ENCODE measurements at regions not wholly inside any gene's neighbourhood (a gene's known extent, or its start where the extent isn't known, plus 50 kb on each side); places are given as distances from the start of the nearest gene placed in this dataset.

DNA sequence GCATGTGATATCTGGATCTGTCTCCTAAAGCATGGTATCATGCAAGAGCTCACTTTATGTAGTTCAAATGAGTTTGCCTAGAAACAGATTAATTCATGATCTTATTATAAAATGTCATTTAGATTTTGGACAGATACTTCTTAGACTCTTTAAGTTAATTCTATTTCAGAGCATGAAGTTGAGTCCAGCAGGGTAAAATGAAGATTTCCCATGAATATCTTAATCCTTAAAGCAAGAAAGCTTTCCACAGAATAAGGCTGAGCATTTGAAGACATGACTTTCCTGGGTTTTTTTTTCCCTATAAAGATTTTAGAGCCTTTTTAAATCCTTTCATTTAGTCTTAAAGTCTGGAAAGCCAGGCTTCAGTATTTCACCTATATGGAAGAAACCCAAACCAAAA, 556.0 kb upstream of the GJE1 start (continued):
- TF ChIP-seq, protein P1, sequence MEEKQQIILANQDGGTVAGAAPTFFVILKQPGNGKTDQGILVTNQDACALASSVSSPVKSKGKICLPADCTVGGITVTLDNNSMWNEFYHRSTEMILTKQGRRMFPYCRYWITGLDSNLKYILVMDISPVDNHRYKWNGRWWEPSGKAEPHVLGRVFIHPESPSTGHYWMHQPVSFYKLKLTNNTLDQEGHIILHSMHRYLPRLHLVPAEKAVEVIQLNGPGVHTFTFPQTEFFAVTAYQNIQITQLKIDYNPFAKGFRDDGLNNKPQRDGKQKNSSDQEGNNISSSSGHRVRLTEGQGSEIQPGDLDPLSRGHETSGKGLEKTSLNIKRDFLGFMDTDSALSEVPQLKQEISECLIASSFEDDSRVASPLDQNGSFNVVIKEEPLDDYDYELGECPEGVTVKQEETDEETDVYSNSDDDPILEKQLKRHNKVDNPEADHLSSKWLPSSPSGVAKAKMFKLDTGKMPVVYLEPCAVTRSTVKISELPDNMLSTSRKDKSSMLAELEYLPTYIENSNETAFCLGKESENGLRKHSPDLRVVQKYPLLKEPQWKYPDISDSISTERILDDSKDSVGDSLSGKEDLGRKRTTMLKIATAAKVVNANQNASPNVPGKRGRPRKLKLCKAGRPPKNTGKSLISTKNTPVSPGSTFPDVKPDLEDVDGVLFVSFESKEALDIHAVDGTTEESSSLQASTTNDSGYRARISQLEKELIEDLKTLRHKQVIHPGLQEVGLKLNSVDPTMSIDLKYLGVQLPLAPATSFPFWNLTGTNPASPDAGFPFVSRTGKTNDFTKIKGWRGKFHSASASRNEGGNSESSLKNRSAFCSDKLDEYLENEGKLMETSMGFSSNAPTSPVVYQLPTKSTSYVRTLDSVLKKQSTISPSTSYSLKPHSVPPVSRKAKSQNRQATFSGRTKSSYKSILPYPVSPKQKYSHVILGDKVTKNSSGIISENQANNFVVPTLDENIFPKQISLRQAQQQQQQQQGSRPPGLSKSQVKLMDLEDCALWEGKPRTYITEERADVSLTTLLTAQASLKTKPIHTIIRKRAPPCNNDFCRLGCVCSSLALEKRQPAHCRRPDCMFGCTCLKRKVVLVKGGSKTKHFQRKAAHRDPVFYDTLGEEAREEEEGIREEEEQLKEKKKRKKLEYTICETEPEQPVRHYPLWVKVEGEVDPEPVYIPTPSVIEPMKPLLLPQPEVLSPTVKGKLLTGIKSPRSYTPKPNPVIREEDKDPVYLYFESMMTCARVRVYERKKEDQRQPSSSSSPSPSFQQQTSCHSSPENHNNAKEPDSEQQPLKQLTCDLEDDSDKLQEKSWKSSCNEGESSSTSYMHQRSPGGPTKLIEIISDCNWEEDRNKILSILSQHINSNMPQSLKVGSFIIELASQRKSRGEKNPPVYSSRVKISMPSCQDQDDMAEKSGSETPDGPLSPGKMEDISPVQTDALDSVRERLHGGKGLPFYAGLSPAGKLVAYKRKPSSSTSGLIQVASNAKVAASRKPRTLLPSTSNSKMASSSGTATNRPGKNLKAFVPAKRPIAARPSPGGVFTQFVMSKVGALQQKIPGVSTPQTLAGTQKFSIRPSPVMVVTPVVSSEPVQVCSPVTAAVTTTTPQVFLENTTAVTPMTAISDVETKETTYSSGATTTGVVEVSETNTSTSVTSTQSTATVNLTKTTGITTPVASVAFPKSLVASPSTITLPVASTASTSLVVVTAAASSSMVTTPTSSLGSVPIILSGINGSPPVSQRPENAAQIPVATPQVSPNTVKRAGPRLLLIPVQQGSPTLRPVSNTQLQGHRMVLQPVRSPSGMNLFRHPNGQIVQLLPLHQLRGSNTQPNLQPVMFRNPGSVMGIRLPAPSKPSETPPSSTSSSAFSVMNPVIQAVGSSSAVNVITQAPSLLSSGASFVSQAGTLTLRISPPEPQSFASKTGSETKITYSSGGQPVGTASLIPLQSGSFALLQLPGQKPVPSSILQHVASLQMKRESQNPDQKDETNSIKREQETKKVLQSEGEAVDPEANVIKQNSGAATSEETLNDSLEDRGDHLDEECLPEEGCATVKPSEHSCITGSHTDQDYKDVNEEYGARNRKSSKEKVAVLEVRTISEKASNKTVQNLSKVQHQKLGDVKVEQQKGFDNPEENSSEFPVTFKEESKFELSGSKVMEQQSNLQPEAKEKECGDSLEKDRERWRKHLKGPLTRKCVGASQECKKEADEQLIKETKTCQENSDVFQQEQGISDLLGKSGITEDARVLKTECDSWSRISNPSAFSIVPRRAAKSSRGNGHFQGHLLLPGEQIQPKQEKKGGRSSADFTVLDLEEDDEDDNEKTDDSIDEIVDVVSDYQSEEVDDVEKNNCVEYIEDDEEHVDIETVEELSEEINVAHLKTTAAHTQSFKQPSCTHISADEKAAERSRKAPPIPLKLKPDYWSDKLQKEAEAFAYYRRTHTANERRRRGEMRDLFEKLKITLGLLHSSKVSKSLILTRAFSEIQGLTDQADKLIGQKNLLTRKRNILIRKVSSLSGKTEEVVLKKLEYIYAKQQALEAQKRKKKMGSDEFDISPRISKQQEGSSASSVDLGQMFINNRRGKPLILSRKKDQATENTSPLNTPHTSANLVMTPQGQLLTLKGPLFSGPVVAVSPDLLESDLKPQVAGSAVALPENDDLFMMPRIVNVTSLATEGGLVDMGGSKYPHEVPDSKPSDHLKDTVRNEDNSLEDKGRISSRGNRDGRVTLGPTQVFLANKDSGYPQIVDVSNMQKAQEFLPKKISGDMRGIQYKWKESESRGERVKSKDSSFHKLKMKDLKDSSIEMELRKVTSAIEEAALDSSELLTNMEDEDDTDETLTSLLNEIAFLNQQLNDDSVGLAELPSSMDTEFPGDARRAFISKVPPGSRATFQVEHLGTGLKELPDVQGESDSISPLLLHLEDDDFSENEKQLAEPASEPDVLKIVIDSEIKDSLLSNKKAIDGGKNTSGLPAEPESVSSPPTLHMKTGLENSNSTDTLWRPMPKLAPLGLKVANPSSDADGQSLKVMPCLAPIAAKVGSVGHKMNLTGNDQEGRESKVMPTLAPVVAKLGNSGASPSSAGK (IDR thresholded peaks at IDR 0.05), result no peak
- TF ChIP-seq EGR1 (conservative IDR thresholded peaks at IDR 0.05) (no peak), ZNF589 (CRISPR knock-in tag; IDR thresholded peaks at IDR 0.05; ENCODE audit: low read depth) (no peak)

All from K562 (cell line).